ENCODE measurements at regions not wholly inside any gene's neighbourhood (a gene's known extent, or its start where the extent isn't known, plus 50 kb on each side); places are given as distances from the start of the nearest gene placed in this dataset.

DNA sequence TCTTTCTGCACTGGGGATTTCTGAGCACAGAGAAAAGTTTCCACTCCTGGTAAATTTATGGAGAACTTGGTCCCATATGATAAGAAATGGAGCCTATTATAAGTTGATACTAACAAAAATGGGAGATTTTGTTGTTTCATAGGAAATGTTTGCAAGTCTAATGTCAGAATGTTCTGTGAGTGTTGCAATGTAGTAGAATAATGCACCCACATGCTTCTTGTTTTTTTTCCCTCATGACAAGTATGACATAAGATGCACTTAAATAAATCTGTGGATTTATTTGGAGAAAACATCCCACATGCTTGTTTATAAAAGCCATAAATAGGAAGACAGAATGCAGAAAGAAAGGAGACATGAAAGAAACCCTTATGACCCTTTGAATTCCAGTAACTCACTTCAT lies 50.8 kb upstream of the KCNJ6 start:
- H3K4me1 Mint-ChIP-seq = no peaks in the 10 kb centered on the region
- DNase-seq (ENCODE audit: low spot score in 2 of 2) (no peak), ATAC-seq (no peak)
- H3K36me3 Mint-ChIP-seq = no peaks in the 10 kb centered on the region
- no peaks in the 10 kb centered on the region for H3K9me3 Mint-ChIP-seq
- H3K27ac Mint-ChIP-seq = no peak overlapping the region
- no peak overlapping the region for H3K4me3 Mint-ChIP-seq

DNA sequence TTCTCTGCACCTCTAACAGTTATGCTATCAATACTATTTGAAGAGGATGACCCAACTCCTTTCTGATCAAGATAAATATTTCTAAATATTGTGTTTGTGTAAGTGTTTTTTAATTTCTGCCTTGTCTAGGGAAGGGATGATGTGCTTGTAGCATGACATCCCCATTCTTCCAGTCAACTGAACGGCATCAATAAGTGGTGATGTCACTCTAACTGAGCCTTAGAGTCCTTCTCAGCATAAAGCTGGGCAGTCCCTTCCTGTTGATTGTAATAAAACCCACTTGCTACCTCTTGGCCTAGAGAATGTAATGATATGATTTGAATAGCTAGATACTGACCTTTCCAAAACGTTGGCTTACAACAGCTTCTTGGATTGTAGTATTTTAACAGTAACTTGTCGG lies 52.5 kb upstream of the KCNJ6 start:
- no peak for DNase-seq (ENCODE audit: low spot score in 2 of 2)
- ATAC-seq = no peak

DNA sequence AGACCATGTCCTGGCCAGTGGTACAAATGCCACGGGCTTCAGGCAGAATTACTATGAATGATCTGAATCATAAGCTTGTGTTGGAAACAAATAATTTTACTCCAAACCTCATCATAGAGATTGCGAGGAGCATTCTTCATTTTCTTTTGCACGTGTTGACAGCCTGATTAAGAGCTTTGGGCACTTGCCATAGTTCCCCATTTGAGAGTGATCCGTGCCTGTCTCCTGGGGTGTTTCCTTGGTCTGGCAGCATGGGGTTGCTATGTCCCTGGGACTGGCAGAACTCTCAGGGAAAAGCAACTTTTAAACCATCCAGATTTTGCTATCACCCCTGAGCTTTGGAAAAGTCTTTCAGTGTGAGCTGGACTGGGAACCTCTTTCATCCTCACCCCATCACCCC lies 54.3 kb upstream of the KCNJ6 start:
- no peak overlapping the region for H3K4me3 Mint-ChIP-seq
- H3K36me3 Mint-ChIP-seq = no peaks in the 10 kb centered on the region
- no peaks in the 10 kb centered on the region for H3K9me3 Mint-ChIP-seq
- H3K27ac Mint-ChIP-seq = no peak overlapping the region
- no peaks in the 10 kb centered on the region for H3K4me1 Mint-ChIP-seq
- ATAC-seq = no peak
- no peak for DNase-seq (ENCODE audit: low spot score in 2 of 2)

More for the DNA sequence above, 52.5 kb upstream of the KCNJ6 start:
- Mint-ChIP-seq H3K36me3 (no peaks in the 10 kb centered on the region), H3K4me3 (no peak overlapping the region), H3K27ac (no peak overlapping the region), H3K9me3 (no peaks in the 10 kb centered on the region), H3K4me1 (no peaks in the 10 kb centered on the region)

DNA sequence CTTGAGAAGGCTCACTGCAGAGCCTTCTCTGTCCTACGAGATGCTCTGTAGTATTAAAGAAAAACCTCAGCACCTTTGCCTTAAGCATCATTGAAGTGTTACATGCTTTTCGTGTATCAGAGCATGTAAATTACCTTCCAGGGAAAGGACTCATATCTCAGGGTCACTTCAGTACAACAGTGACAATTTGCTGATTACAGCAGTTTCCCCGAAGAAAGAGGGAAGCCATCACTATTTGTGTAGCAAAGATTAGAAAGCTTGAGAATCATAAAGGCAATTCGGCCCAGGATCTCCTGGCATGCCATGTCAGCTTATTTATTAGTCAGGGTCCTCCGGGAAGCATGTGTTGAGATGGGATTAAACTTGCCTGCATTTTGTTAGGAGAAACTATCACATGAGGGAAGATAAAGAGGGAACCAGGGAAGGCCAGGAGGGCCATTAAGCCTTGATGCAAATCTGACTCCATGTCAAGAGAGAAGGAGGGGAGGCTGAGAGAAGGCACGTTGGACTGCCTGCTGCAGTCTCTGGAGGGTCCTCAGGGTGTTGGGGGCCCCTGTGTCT lies 55.2 kb upstream of the KCNJ6 start:
- H3K36me3 Mint-ChIP-seq = no peaks in the 10 kb centered on the region
- H3K4me3 Mint-ChIP-seq = no peak overlapping the region
- no peaks in the 10 kb centered on the region for H3K4me1 Mint-ChIP-seq
- ATAC-seq (no peak), DNase-seq (ENCODE audit: low spot score in 2 of 2) (no peak)
- H3K9me3 Mint-ChIP-seq = no peaks in the 10 kb centered on the region
- no peak overlapping the region for H3K27ac Mint-ChIP-seq

- no peak overlapping the region for H3K27ac Mint-ChIP-seq
- no peaks in the 10 kb centered on the region for H3K9me3 Mint-ChIP-seq
- ATAC-seq = no peak
- no peak for DNase-seq (ENCODE audit: low spot score in 2 of 2)
- H3K36me3 Mint-ChIP-seq = no peaks in the 10 kb centered on the region
- no peak overlapping the region for H3K4me3 Mint-ChIP-seq
- no peaks in the 10 kb centered on the region for H3K4me1 Mint-ChIP-seq
Measured at GRCh38 chr21:37974081-37974480, 57.8 kb upstream of the KCNJ6 start.

GRCh38 chr21:37982496-37983318 lies 66.5 kb upstream of the KCNJ6 start:
- no peak for ATAC-seq
- Mint-ChIP-seq H3K36me3 (no peaks in the 10 kb centered on the region), H3K27ac (no peak overlapping the region), H3K4me1 (no peaks in the 10 kb centered on the region), H3K9me3 (no peaks in the 10 kb centered on the region), H3K4me3 (no peak overlapping the region)
- DNase-seq (ENCODE audit: low spot score in 2 of 2) = no peak

DNA sequence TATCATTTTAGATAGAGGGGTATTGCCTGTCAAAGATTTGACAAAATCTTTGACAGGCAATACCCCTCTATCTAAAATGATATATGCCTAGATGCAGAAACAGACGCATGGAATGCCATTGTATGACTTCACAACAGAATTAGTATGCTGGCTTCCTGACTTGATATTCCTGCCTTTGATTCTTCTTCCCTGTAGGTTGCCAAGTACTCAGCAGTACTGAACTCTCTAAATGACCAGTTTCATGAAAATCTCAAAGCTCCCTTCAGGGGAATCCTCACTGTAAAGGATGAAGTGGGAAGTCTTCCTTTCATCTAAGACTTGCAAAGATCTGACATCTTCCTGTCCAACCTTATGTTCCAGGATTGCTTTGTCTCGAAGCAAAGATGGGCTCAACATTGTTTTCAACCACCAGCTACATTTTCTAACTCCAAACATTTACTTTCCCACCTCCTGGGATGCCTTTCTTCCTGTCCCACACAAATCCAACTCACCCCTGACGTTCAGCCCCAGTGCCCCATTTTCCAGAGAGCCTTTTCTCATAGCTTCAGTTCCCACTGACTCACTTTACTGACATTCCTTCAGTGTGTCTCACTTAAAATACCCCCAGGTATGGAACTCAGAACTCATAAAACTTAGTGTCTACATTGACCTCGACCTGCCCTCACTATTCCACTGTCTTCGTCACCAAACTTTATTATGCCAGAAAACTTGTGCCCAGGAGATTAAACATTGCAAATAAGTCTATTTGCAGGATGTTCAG lies 67.3 kb upstream of the KCNJ6 start:
- Mint-ChIP-seq H3K36me3 (no peaks in the 10 kb centered on the region), H3K4me1 (no peaks in the 10 kb centered on the region), H3K9me3 (no peaks in the 10 kb centered on the region), H3K4me3 (no peak overlapping the region), H3K27ac (no peak overlapping the region)
- no peak for DNase-seq (ENCODE audit: low spot score in 2 of 2)
- no peak for ATAC-seq

- no peak overlapping the region for H3K4me3 Mint-ChIP-seq
- H3K27ac Mint-ChIP-seq = no peak overlapping the region
- ATAC-seq (no peak), DNase-seq (ENCODE audit: low spot score in 2 of 2) (no peak)
- H3K9me3 Mint-ChIP-seq = no peaks in the 10 kb centered on the region
- no peaks in the 10 kb centered on the region for H3K4me1 Mint-ChIP-seq
- no peaks in the 10 kb centered on the region for H3K36me3 Mint-ChIP-seq
Measured at GRCh38 chr21:37984416-37984815, 68.2 kb upstream of the KCNJ6 start.

GRCh38 chr21:37986000-37986399 lies 69.7 kb upstream of the KCNJ6 start:
- no peaks in the 10 kb centered on the region for H3K4me1 Mint-ChIP-seq
- H3K27ac Mint-ChIP-seq = no peak overlapping the region
- H3K4me3 Mint-ChIP-seq = no peak overlapping the region
- H3K9me3 Mint-ChIP-seq = no peaks in the 10 kb centered on the region
- no peaks in the 10 kb centered on the region for H3K36me3 Mint-ChIP-seq
- ATAC-seq = no peak
- DNase-seq (ENCODE audit: low spot score in 2 of 2) = no peak

GRCh38 chr21:37986751-37987399 lies 70.6 kb upstream of the KCNJ6 start:
- Mint-ChIP-seq H3K9me3 (no peaks in the 10 kb centered on the region), H3K4me1 (no peaks in the 10 kb centered on the region), H3K4me3 (no peak overlapping the region), H3K36me3 (no peaks in the 10 kb centered on the region), H3K27ac (no peak overlapping the region)
- ATAC-seq (no peak), DNase-seq (ENCODE audit: low spot score in 2 of 2) (no peak)

GRCh38 chr21:37987668-37988067 lies 71.4 kb upstream of the KCNJ6 start:
- Mint-ChIP-seq H3K4me1 (no peaks in the 10 kb centered on the region), H3K9me3 (no peaks in the 10 kb centered on the region)
- no peak for ATAC-seq

DNA sequence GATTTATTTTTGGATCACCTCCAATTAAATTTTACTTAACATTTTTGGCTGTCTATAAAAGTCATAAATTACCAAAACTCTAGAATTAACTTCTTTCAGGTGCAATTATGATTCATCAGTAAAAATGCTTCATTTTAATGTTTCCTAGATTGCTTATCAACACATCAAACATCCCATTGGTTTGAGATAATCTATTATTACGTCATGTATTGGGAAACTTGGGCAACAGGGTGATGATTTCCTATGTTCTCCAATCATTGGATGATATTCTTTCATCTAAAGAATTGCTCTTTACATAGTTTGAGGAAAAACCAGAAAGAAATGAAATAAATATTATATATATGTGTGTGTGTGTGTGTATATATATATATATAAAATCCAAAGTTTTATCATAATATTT lies 76.8 kb upstream of the KCNJ6 start:
- H3K4me3 Mint-ChIP-seq = no peak overlapping the region
- DNase-seq (ENCODE audit: low spot score in 2 of 2) (no peak), ATAC-seq (no peak)
- H3K36me3 Mint-ChIP-seq = no peaks in the 10 kb centered on the region
- no peaks in the 10 kb centered on the region for H3K9me3 Mint-ChIP-seq
- no peaks in the 10 kb centered on the region for H3K4me1 Mint-ChIP-seq
- no peak overlapping the region for H3K27ac Mint-ChIP-seq

More at GRCh38 chr21:37987668-37988067, 71.4 kb upstream of the KCNJ6 start:
- H3K4me3 Mint-ChIP-seq = no peak overlapping the region
- H3K27ac Mint-ChIP-seq = no peak overlapping the region
- no peak for DNase-seq (ENCODE audit: low spot score in 2 of 2)
- H3K36me3 Mint-ChIP-seq = no peaks in the 10 kb centered on the region

GRCh38 chr21:37994211-37994610 lies 78.0 kb upstream of the KCNJ6 start:
- Mint-ChIP-seq H3K36me3 (no peaks in the 10 kb centered on the region), H3K4me1 (no peaks in the 10 kb centered on the region), H3K4me3 (no peak overlapping the region), H3K27ac (no peak overlapping the region), H3K9me3 (no peaks in the 10 kb centered on the region)
- ATAC-seq (no peak), DNase-seq (ENCODE audit: low spot score in 2 of 2) (no peak)

DNA sequence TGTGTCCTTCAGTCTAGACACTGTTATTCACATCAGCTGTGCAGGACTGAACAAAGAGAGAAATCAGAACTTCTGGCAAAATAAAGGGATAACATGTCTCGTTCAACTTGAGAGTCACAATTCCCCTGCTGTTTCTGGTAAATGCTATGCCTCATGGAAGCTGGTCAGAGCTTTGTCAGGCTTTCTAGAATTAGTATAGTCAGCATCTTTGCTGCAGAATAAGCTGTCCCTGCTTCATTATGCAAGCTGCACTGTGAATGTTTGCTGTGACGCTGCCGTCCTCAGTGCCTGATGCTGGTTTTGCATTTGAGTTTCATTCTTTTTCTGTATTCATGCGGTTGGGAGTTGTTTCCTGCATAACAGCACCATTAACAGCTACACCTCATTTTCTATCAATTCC lies 96.4 kb upstream of the KCNJ6 start:
- DNase-seq (ENCODE audit: low spot score in 2 of 2) (no peak), ATAC-seq (no peak)
- Mint-ChIP-seq H3K4me1 (no peaks in the 10 kb centered on the region), H3K4me3 (no peak overlapping the region), H3K36me3 (no peaks in the 10 kb centered on the region), H3K9me3 (peaks cover 5% of the 10 kb centered on the region), H3K27ac (no peak overlapping the region)

DNA sequence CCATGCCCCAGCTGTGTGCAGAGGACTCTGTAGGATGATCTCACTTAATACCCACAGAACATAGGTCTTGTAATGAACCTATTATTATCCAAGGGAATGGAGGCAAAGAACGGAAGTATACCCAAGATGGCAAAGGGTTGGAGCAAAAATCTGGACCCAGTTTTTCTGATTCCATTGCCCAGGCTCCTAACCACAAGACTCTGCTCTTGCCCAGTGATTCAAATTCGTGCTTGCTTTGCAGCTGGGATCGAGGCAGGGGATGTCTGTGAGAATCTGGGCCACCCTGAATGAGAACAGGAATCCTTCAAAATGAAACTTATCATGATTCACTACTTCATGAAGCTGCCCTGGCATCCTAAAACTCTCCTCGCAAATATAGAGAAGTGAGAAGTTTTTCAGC lies 97.5 kb upstream of the KCNJ6 start:
- no peak for DNase-seq (ENCODE audit: low spot score in 2 of 2)
- Mint-ChIP-seq H3K9me3 (peaks cover 5% of the 10 kb centered on the region), H3K4me3 (no peak overlapping the region), H3K4me1 (no peaks in the 10 kb centered on the region), H3K27ac (no peak overlapping the region), H3K36me3 (no peaks in the 10 kb centered on the region)
- no peak for ATAC-seq
